Skin epidermis (tissue), 12 donors: ENCODE measurements at regions not wholly inside any gene's neighbourhood (a gene's known extent, or its start where the extent isn't known, plus 50 kb on each side); places are given as distances from the start of the nearest gene placed in this dataset.

ENCODE experiments used
- H3K27ac ChIP-seq, 21 experiments: fragments of 200-600 bp; sonication (generic) in 11 of 21; one replicate each; pipeline ENCODE4 v1.5.0; 2020; ENCODE audit warnings: mild to moderate bottlenecking in 3 of 21, inconsistent platforms in 2 of 21, moderate library complexity in 2 of 21
- H3K4me3 ChIP-seq, 7 experiments: fragments of 200-600 bp; sonication (generic) in 2 of 7; one replicate each; pipeline ENCODE4 v1.5.0; 2020; ENCODE audit warnings: inconsistent platforms in 2 of 7, mild to moderate bottlenecking in 2 of 7, moderate library complexity in 1 of 7

GRCh38 chr1:55547405-55547804 lies 332.2 kb upstream of the USP24 start:
- Histone ChIP-seq H3K4me3 (no peak overlapping the region), H3K27ac (peak overlapping the region in 7 of 21 experiments; percentile 5 to 55 (median 22))

- Histone ChIP-seq H3K4me3 (no peak overlapping the region), H3K27ac (peak overlapping the region in 4 of 21 experiments; percentile 5 to 55 (median 49))
Observed at GRCh38 chr1:55546553-55546952, 331.4 kb upstream of the USP24 start.

DNA sequence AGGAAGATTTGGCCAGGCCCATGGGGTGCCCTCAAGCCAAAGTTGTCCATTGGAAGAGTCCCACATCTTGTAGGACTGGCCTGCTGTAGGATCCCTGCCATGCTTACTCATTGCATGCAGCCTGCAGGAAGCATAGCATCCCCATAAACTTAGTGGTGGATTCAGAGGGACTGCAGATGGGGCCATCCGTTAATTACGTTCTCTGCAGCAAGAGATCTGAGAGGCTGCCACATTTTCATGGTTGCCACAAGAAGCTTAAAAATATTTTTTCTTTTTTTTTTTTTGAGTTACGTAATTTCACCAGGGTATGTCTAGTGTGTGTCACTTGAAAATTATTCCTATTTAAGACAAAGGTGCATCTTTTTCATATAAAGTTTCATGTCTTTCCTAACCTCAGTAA lies 329.7 kb upstream of the USP24 start:
- Histone ChIP-seq H3K4me3 (no peak overlapping the region), H3K27ac (no peak overlapping the region)

DNA sequence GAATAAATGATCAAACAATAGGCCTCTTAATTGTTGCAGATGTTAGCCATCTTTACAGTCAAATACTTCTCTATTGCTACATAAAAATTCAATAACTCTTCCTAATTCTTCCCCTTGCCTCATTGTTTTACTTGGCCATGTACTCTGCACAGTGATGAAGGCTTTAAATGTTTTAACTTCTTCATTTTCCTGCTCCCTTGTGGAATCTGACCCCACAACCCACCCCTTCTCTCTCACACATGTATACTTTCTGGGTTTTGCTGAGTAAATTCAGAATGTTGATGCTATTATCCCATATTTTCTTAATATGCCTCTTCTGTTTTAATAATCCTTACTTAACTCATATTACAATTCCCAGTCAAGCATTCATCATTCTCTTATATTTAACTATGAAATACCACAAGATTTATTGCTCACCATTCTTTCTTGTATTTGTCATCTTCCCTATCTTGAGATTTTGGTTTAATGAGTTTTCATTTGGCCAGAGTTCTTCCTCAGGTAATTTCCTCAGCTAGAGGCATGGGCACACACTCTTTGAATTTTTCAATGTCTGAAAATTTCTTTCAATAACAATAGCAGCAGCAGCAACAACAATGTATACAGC lies 327.8 kb upstream of the USP24 start:
- Histone ChIP-seq H3K4me3 (no peak overlapping the region), H3K27ac (no peak overlapping the region)

GRCh38 chr1:55541296-55541695 lies 326.1 kb upstream of the USP24 start:
- no peak overlapping the region for H3K27ac ChIP-seq

GRCh38 chr1:55539652-55540512 lies 324.7 kb upstream of the USP24 start:
- Histone ChIP-seq H3K27ac (no peak overlapping the region), H3K4me3 (no peak overlapping the region)

More at GRCh38 chr1:55541296-55541695, 326.1 kb upstream of the USP24 start:
- H3K4me3 ChIP-seq = no peak overlapping the region

DNA sequence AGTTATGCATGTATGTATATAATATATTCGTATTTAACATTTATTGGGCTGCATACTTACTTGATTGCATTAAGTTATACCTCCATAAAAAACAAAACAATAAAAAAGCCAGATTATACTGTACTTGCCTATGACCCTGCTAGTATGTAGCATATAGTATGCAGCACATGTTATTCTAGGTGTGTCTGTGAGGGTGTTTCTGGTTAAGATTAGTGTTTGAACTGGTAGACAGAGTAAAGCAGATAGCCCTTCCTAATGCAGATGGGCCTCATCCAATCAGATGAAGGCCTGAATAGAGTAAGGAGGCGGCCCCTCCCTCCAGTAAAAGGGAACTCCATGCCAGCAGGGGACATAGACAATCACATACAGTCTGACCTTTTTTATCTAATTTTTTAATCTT lies 323.3 kb upstream of the USP24 start:
- Histone ChIP-seq H3K4me3 (no peak overlapping the region), H3K27ac (no peak overlapping the region)

GRCh38 chr1:55536545-55536865 lies 321.3 kb upstream of the USP24 start:
- Histone ChIP-seq H3K27ac (peak overlapping the region in 2 of 21 experiments; percentile 31 to 51), H3K4me3 (no peak overlapping the region)

DNA sequence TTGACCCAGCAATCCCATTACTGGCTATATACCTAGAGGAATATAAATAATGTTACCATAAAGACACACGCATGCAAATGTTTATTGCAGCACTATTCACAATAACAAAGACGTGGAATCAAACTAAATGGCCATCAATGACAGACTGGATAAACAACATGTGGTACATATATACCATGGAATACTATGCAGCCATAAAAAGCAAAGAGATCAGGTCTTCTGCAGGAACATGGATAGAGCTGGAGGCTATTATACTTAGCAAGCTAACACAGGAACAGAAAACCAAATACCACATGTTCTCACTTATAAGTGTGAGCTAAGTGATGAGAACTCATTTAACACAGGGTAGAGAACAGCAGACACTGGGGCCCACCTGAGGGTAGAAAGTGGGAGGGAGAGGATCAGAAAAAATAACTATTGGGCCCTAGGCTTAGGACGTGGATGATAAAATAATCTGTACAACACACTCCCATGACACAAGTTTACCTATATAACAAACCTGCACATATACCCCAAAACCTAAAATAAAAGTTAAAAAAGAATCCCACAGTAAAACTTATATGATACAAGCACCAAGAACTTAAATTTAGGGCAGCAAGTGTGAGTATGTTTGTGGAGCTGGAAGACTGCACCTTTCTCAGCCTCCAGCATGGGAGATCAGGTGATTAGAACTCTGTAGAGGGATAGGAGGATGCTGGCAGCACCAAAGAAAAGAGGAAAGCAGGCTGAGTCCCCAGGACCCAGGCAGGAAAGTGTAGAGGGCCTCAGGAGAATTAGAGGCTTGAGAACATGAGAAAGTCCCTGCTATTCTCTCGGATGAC lies 320.8 kb upstream of the USP24 start:
- H3K27ac ChIP-seq = peak overlapping the region in 2 of 21 experiments; percentile 31 to 51

DNA sequence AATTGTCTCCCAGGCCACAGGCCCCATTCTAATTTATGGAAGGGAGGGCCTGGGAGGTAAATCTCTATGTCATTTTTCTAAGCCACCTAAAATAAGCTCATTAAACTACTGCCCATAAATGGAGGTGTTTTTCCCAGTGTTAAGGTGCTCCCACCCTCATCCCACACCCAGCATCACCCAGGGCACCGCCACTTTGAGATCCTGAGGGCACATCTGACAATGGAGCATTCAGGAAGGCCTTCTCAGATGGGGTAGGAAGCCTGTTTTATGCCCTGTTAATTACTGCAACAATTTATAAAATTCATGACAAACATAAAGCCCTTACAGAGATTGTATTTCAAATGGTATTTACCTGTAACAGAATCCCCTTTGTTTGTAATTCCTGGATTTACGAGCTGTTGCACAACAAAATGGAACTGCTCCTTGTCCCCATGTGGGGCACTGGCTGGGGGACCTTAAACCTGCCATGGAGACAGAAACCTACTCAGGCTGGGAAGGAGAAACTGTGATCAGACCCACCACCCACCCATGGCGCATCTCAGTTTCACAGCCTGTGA lies 319.5 kb upstream of the USP24 start:
- no peak overlapping the region for H3K4me3 ChIP-seq
- no peak overlapping the region for H3K27ac ChIP-seq

More for the DNA sequence above, 320.8 kb upstream of the USP24 start:
- H3K4me3 ChIP-seq = no peak overlapping the region

GRCh38 chr1:55531644-55532043 lies 316.5 kb upstream of the USP24 start:
- no peak overlapping the region for H3K4me3 ChIP-seq
- no peak overlapping the region for H3K27ac ChIP-seq

- no peak overlapping the region for H3K4me3 ChIP-seq
- no peak overlapping the region for H3K27ac ChIP-seq
Observed at GRCh38 chr1:55530749-55531478, 315.8 kb upstream of the USP24 start.

DNA sequence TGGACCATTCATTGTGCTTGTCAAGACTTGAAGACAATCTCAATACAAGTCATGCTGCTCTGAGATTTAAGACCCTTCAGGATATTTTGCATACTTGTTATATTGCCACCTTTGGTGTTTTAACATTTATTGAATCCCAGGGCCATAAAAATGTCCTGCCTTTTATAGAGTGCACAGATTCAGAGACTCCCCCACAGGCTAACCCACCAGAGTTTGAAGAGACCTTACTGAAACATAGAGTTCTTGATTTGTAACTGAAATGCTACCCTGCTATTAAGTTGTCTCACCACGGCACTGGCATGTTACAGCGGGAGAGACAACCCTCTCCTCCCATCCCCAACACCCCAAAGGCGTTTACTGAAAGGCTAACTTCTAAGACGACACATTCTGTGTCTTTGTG lies 313.9 kb upstream of the USP24 start:
- H3K27ac ChIP-seq = no peak overlapping the region
- H3K4me3 ChIP-seq = no peak overlapping the region

DNA sequence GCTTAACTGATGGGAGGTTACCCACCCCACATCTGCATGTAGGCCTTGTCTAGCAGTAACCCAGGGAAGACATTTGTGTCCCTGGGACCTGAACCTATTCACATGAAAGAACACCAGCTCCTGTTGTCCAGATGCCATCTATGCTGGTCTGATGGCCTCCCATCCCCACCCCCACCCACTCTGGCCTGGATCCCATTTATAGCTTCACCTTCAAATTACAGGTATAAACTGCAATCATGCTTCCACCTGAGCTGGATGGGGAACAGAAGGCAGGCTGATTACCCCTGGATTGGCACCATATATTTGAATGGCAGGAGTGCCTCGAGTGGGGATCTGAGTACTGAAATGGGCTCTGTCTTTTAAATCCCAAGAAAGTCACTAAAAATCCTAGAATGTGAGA lies 312.7 kb upstream of the USP24 start:
- Histone ChIP-seq H3K27ac (no peak overlapping the region), H3K4me3 (no peak overlapping the region)

DNA sequence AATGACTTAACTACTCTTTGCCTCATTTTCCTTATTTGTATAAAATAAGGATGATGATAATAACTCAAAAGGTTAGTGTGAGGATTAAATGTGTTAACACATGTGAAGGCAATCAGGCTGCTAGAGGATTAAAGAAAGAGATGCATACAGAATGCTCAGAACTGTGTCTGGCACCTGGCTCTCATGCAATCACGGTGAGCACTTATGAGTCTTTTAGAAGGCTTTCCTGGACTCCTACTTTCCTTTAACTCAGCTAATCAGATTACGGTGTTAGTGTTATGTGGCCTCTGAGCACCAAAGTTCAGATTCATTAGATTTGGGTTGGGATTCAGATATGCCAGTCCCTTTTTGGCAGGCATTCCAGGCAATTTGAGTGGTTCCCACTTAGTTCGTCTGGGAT lies 311.6 kb upstream of the USP24 start:
- Histone ChIP-seq H3K4me3 (no peak overlapping the region), H3K27ac (no peak overlapping the region)

- no peak overlapping the region for H3K4me3 ChIP-seq
- no peak overlapping the region for H3K27ac ChIP-seq
Observed at GRCh38 chr1:55524006-55524405, 308.8 kb upstream of the USP24 start.

DNA sequence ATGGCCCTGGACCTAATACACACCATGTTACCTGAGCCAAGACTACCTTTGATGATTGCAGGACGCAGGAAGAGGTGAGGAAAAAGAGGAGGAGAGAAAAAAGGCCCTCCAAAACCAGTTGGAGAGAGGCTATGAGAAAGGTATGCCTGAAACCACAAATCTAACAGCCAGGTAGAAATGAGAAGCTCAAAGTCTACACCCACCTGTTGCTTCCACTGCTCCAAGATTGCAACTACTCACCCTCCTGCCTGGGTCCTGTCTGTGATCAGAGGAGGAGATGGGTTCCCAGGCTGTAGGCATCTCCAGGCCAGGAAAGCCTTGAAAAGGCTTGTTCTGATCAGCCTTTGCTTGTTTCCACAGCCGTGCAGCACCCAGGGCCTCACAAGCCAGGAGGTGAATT lies 307.8 kb upstream of the USP24 start:
- H3K27ac ChIP-seq = peak overlapping the region in 1 of 21 experiments; percentile 1

DNA sequence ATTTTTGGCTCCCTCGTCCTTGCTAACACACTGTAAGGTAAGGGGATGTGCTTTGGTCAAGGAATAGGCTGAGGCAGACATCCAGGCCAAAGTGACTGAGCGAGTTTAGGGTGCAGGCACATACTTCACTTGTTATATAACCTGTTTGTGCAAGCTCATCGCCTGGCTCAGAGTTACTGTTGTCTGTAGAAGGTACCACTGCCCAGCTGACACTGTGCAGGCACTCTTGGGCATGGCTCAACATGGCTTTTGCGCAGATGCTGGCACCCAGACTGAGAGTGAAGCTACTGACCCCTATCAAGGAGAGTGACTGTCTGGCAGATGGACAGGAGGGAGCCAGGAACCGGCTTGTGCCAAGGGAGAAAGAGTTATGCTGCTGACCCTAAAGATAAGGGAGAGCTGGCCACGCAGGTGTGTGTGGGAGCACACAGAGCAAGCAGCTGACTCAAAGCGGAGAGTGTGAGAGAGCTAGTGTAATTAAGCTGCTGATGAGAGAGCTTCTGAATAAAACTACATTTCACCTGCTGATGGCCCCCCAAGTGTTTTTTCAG lies 307.3 kb upstream of the USP24 start:
- Histone ChIP-seq H3K4me3 (no peak overlapping the region), H3K27ac (peak overlapping the region in 1 of 21 experiments; percentile 1)

More for the DNA sequence above, 307.8 kb upstream of the USP24 start:
- no peak overlapping the region for H3K4me3 ChIP-seq

DNA sequence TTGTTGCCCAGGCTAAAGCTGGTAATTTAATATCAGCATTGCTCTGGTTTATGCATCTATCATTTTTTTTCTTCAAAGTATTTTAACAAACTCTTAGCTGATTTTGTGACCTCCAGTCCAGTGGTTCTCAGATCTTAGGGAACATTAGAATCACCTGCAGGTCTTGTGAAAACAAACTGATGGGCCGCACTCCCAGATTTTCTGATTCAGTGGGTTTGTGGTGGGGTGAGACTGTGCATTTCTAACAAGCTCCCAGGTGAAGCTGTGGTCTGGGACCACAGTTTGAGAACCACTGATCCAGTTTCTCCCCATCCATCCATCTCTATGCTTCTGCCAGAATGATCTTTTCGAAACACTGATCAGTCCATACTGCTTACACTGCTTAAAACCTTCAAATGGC lies 305.7 kb upstream of the USP24 start:
- Histone ChIP-seq H3K27ac (no peak overlapping the region), H3K4me3 (no peak overlapping the region)
